ENCODE measurements at regions not wholly inside any gene's neighbourhood (a gene's known extent, or its start where the extent isn't known, plus 50 kb on each side); places are given as distances from the start of the nearest gene placed in this dataset.

GRCh38 chr5:97820138-97820537, 637.1 kb upstream of the RIOK2 start:
- Histone ChIP-seq H3K36me3 (ENCODE audit: insufficient read depth, low read length, poor library complexity, severe bottlenecking) (no peaks in the 10 kb centered on the region), H3K4me1 (ENCODE audit: insufficient read depth, low read length, poor library complexity, severe bottlenecking) (no peaks in the 10 kb centered on the region), H3K9me3 (ENCODE audit: low read depth, low read length, poor library complexity, severe bottlenecking) (no peaks in the 10 kb centered on the region), H3K4me3 (ENCODE audit: low read depth, low read length, poor library complexity, severe bottlenecking) (no peak overlapping the region), H3K27ac (ENCODE audit: low read depth, low read length, poor library complexity, severe bottlenecking) (no peak overlapping the region), H3K27me3 (replicated peaks; ENCODE audit: insufficient read depth, low read depth, low read length, poor library complexity) (peaks cover 3% of the 10 kb centered on the region)
- BruUV-seq (replicated peaks) = no TSS peak
- ChIA-PET CTCF (no interaction called here), POLR2A (ENCODE audit: low non-redundant PET) (no interaction called here)
- TF ChIP-seq EZH2 (IDR thresholded peaks at IDR 0.05; ENCODE audit: borderline replicate concordance, low read depth, low read length, poor library complexity, severe bottlenecking) (no peak), CTCF (conservative IDR thresholded peaks at IDR 0.05; ENCODE audit: low read depth, low read length) (no peak)
- DNase-seq (ENCODE audit: low spot score) = no peak
- intact Hi-C loops (cut with micrococcal nuclease; ENCODE audit: unreplicated experiment) = no loop called here

- no peak for TF ChIP-seq EZH2 (IDR thresholded peaks at IDR 0.05; ENCODE audit: borderline replicate concordance, low read depth, low read length, poor library complexity, severe bottlenecking)
- no peak for TF ChIP-seq CTCF (conservative IDR thresholded peaks at IDR 0.05; ENCODE audit: low read depth, low read length)
- Histone ChIP-seq H3K4me3 (ENCODE audit: low read depth, low read length, poor library complexity, severe bottlenecking) (no peak overlapping the region), H3K27ac (ENCODE audit: low read depth, low read length, poor library complexity, severe bottlenecking) (no peak overlapping the region), H3K9me3 (ENCODE audit: low read depth, low read length, poor library complexity, severe bottlenecking) (no peaks in the 10 kb centered on the region), H3K36me3 (ENCODE audit: insufficient read depth, low read length, poor library complexity, severe bottlenecking) (no peaks in the 10 kb centered on the region), H3K27me3 (replicated peaks; ENCODE audit: insufficient read depth, low read depth, low read length, poor library complexity) (no peaks in the 10 kb centered on the region), H3K4me1 (ENCODE audit: insufficient read depth, low read length, poor library complexity, severe bottlenecking) (no peaks in the 10 kb centered on the region)
- CTCF ChIA-PET = no interaction called here
- POLR2A ChIA-PET (ENCODE audit: low non-redundant PET) = no interaction called here
- BruUV-seq (replicated peaks) = no TSS peak
- intact Hi-C loops (cut with micrococcal nuclease; ENCODE audit: unreplicated experiment) = no loop called here
- DNase-seq (ENCODE audit: low spot score) = no peak
Observed at GRCh38 chr5:97832645-97833296, 649.7 kb upstream of the RIOK2 start.

- no TSS peak for BruUV-seq (replicated peaks)
- no peak for DNase-seq (ENCODE audit: low spot score)
- TF ChIP-seq EZH2 (IDR thresholded peaks at IDR 0.05; ENCODE audit: borderline replicate concordance, low read depth, low read length, poor library complexity, severe bottlenecking) (no peak), CTCF (conservative IDR thresholded peaks at IDR 0.05; ENCODE audit: low read depth, low read length) (no peak)
- POLR2A ChIA-PET (ENCODE audit: low non-redundant PET) = no interaction called here
- CTCF ChIA-PET = no interaction called here
- Histone ChIP-seq H3K27me3 (replicated peaks; ENCODE audit: insufficient read depth, low read depth, low read length, poor library complexity) (no peaks in the 10 kb centered on the region), H3K4me3 (ENCODE audit: low read depth, low read length, poor library complexity, severe bottlenecking) (no peak overlapping the region), H3K27ac (ENCODE audit: low read depth, low read length, poor library complexity, severe bottlenecking) (no peak overlapping the region), H3K9me3 (ENCODE audit: low read depth, low read length, poor library complexity, severe bottlenecking) (no peaks in the 10 kb centered on the region), H3K36me3 (ENCODE audit: insufficient read depth, low read length, poor library complexity, severe bottlenecking) (no peaks in the 10 kb centered on the region), H3K4me1 (ENCODE audit: insufficient read depth, low read length, poor library complexity, severe bottlenecking) (peaks cover 12% of the 10 kb centered on the region)
- intact Hi-C loops (cut with micrococcal nuclease; ENCODE audit: unreplicated experiment) = no loop called here
Observed at GRCh38 chr5:97834561-97834960, 651.5 kb upstream of the RIOK2 start.
